GM06990 (cell line): ENCODE measurements at regions not wholly inside any gene's neighbourhood (a gene's known extent, or its start where the extent isn't known, plus 50 kb on each side); places are given as distances from the start of the nearest gene placed in this dataset.

Source experiments
- DNase-seq: peaks from one replicate; pipeline ENCODE4 v3.0.0-alpha.2; 2011; ENCODE audit not compliant: insufficient read length; ENCODE audit errors: extremely low read depth
- H3K27me3 ChIP-seq: replicated peaks from 2 replicates; pipeline ENCODE4 v1.6.0; 2011; ENCODE audit warnings: low read length; ENCODE audit not compliant: control insufficient read depth, insufficient read depth
- H3K36me3 ChIP-seq: 2 replicates; pipeline ENCODE4 v1.5.1; 2011; ENCODE audit warnings: low read length; ENCODE audit not compliant: control insufficient read depth, insufficient read depth
- H3K4me3 ChIP-seq: replicated peaks from 2 replicates; pipeline ENCODE4 v1.5.1; 2011; ENCODE audit warnings: low read depth, mild to moderate bottlenecking, control low read depth, low read length
- TF ChIP-seq, protein P1 (sequence below): IDR thresholded peaks from 2 replicates; pipeline ENCODE4 v1.5.1; 2011; ENCODE audit warnings: low read length, control low read depth, mild to moderate bottlenecking, inconsistent platforms; ENCODE audit not compliant: insufficient read depth, poor library complexity, severe bottlenecking

DNA sequence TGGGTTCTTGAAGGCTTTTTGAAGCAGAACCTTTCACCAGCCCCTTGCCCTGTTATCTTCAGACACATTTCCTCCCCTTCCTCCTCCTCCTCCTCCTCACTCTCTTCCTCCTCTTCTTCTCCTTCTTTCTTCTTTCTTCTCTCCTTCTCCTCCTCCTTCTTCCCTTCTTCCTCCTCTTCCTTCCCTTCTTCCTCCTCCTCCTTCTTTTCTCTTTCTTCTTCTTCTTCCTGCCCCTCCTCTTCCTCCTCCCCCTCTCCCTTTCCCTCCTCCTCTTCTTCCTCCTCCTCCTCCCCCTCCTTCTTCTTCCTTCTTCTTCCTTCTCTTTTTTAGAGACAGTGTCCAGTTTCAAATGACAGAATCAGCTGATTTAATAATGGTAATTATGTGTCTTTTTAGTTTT, 226.0 kb downstream of the DKK2 start:
- no peak overlapping the region for H3K4me3 ChIP-seq
- H3K36me3 ChIP-seq = no peaks in the 10 kb centered on the region
- DNase-seq = no peak
- H3K27me3 ChIP-seq = no peaks in the 10 kb centered on the region
- TF ChIP-seq, protein P1, sequence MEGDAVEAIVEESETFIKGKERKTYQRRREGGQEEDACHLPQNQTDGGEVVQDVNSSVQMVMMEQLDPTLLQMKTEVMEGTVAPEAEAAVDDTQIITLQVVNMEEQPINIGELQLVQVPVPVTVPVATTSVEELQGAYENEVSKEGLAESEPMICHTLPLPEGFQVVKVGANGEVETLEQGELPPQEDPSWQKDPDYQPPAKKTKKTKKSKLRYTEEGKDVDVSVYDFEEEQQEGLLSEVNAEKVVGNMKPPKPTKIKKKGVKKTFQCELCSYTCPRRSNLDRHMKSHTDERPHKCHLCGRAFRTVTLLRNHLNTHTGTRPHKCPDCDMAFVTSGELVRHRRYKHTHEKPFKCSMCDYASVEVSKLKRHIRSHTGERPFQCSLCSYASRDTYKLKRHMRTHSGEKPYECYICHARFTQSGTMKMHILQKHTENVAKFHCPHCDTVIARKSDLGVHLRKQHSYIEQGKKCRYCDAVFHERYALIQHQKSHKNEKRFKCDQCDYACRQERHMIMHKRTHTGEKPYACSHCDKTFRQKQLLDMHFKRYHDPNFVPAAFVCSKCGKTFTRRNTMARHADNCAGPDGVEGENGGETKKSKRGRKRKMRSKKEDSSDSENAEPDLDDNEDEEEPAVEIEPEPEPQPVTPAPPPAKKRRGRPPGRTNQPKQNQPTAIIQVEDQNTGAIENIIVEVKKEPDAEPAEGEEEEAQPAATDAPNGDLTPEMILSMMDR = no peak

DNA sequence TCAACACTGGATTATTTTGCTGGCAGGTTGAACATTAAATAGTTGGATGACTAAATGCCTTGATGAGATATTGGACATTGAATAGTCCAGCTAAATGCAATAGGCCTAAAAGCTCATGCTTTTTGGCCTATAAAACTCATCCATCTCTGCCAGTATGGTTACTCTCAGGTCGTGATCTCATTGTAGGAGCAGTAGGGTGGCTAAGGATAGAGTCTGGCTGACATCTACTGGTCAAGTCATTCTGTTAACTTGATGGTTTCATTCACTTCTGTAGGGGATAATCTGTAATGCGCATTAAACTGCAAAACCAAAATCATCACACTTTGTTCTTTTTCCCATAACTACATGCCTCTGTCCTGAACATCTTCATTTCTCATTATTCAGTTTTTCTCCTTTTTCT, 227.0 kb downstream of the DKK2 start:
- Histone ChIP-seq H3K4me3 (no peak overlapping the region), H3K27me3 (no peaks in the 10 kb centered on the region), H3K36me3 (no peaks in the 10 kb centered on the region)
- DNase-seq = no peak
- TF ChIP-seq, protein P1 = peak; percentile 6

DNA sequence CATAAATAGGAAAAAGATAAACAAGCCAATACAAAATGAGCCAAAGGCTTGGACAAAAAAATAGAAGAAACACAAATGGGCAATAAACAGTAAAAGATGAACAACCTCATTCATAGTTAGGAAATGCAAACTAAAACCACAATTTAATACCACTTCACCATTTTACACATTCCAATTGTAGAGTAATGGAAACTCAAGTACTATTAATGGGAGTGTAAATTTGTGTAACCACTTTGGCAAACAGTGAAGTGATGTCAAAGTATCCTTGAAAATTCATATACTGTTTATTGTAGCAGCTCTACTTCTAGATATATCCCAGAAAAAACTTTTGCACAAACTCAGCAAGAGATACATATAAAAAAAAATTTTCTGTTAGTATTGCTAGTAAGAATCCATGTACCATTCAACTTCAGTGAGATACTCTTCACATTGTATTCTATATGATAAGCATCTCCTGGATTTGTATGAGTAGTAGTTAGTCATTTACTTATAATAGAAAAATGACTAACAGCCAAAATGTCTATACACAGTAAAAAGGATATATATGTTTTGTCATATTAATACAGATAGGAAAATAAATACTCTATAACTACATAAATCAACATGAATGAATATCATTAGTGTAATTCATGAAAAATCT, 229.8 kb downstream of the DKK2 start:
- H3K27me3 ChIP-seq = no peaks in the 10 kb centered on the region
- no peak for DNase-seq
- no peak overlapping the region for H3K4me3 ChIP-seq
- no peaks in the 10 kb centered on the region for H3K36me3 ChIP-seq
- TF ChIP-seq, protein P1 = no peak

DNA sequence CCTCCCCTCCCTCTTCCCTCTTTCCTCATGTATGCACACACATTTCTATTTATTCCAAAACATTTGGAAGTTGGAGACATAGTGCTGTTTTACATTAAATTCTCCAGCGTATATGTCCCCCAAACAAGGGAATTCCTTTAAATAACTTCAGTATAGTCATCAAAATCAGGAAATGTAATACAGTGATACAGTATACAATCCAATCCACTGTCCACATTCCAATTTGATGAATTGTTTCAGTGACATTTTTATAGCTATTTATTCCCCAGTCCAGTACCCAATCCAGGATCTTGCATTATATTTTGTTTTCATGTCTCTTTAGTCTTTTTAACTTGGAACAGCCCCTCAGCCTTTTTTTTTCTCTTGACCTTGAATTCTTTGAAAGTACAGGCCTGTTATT, 233.0 kb downstream of the DKK2 start:
- H3K4me3 ChIP-seq = no peak overlapping the region
- no peaks in the 10 kb centered on the region for H3K36me3 ChIP-seq
- no peak for DNase-seq
- no peaks in the 10 kb centered on the region for H3K27me3 ChIP-seq
- TF ChIP-seq, protein P1 = no peak

DNA sequence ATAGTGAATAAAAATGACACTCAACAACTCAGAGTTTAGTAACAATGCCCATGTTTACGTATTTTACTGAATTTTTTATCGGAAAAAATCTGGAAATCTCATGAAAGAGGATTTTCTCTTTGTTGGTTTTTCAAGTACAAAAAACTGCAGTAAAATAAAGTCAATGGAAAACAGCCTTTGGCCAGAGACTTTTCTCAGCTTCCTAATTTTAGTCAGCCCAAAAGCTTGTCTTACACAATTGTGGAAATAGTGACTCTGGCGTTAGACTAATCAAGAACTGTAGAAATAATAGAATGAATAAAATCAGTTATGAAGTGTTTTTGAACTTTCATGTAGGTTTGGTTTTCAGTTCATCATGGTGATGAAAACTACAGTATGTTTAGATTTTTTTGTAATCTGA, 234.7 kb downstream of the DKK2 start:
- Histone ChIP-seq H3K36me3 (no peaks in the 10 kb centered on the region), H3K27me3 (no peaks in the 10 kb centered on the region), H3K4me3 (no peak overlapping the region)
- TF ChIP-seq, protein P1 = no peak
- DNase-seq = no peak

DNA sequence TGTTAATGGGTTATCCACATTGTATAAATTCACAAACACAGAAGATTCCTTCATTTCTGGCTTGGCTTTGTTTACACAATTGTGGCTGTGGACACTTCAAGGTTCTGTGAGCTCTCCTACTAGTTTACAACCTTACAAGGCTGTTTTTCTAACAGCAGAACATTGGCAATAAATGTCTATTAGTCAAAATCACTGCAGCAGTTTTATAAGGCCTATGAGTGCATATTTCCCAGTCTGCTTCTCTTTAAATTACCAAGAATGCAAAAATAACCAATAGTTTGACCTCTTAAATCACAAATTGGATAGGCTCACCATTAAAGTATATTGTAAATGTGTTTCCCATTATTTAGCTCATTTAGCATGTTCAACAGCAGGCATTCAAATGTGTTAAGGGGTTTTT, 239.2 kb downstream of the DKK2 start:
- no peaks in the 10 kb centered on the region for H3K27me3 ChIP-seq
- DNase-seq = no peak
- no peak overlapping the region for H3K4me3 ChIP-seq
- no peaks in the 10 kb centered on the region for H3K36me3 ChIP-seq
- TF ChIP-seq, protein P1 = no peak
